Stimulated activated CD4-positive, alpha-beta T cell treated with anti-CD3 and anti-CD28 coated beads, Interleukin-1b, Interleukin-23, amount 100 ng/mL, for 48 hours (primary cell): ENCODE measurements at regions not wholly inside any gene's neighbourhood (a gene's known extent, or its start where the extent isn't known, plus 50 kb on each side); places are given as distances from the start of the nearest gene placed in this dataset.
A peak's percentile ranks its signal among the peaks of the same experiment; 100 is the strongest.

Source experiments
- DNase-seq: peaks from one replicate; pipeline ENCODE4 v3.0.0-alpha.2; 2020

DNA sequence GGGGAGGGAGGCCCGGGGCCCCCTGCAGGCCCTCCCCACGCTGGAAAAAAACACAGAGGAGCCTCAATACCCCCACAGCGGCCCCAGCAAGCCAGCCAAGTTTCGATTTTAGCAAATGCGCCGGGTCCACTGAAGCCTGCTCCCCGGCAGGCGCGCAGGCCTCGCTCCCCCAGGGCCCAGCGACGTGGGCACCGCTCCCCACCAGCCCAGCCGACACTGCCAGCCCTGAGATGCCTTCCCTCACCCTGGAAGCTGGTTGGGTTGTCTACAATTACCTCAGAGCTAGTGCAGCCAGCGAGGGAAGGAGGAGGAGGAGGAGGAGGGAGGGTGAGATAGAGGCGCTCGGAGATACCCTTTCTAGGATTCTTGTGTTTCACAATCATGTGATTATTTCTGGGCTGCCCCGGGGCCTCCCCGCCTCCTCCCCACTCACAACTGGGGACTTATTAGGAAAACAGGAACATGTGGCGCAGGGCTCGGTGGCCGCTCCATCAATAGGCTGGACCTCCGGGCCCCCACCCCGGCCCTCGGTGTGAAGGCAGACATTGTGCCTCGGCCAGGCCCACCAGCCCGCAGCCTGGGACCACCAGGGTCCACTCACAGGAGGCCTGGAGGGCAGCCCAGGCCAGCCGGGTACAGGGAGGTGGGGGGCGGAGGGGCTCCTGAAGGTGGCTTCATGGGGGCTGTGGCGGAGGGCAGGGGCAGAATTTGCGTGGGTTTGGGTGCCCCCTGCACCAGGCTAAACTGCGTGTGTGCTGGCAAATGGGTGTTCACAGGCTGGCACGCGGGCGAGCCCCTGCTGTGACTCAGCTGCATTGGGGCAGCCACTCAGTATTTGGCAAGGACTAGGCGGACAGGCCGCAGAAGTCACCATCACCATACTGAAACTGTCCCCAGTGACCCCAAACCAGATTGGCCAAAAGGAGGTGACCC, 109.9 kb downstream of the NCOR2 start:
- peak; percentile 47 for DNase-seq

DNA sequence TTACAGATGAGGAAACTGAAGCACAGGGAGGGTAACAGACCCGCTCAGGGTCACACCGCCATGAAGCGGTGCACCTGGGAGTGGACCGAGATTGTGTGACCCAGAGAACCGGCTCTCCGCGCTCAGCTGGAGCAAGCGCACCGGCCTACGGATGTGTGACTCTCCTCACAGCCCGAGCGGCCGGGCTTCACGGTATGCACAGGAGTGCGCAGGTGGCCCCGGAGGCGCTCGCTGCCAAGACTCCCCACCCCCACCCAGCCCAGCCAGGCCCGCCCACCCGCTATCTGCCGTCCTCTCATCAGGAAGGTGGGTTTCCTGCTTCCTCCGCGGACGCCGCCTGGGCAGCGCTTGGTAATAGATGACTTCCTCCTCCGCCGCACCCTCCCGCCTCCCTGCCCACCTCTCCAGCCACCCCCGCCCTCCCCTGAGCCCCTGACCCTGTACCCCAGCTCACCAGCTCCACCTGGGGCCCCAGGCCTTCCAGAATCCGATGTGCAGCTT, 110.7 kb downstream of the NCOR2 start:
- DNase-seq = no peak

- DNase-seq = no peak
These were observed 111.2 kb downstream of the NCOR2 start for GRCh38 chr12:124456133-124456651.

GRCh38 chr12:124455336-124455735, 112.1 kb downstream of the NCOR2 start:
- no peak for DNase-seq

GRCh38 chr12:124454735-124455134, 112.7 kb downstream of the NCOR2 start:
- DNase-seq = no peak

- DNase-seq = no peak
These were observed 113.1 kb downstream of the NCOR2 start for GRCh38 chr12:124454352-124454725.

- DNase-seq = peak; percentile 89
These were observed 113.7 kb downstream of the NCOR2 start for GRCh38 chr12:124453419-124454351.

- DNase-seq = no peak
These were observed 114.7 kb downstream of the NCOR2 start for GRCh38 chr12:124452576-124453331.

DNA sequence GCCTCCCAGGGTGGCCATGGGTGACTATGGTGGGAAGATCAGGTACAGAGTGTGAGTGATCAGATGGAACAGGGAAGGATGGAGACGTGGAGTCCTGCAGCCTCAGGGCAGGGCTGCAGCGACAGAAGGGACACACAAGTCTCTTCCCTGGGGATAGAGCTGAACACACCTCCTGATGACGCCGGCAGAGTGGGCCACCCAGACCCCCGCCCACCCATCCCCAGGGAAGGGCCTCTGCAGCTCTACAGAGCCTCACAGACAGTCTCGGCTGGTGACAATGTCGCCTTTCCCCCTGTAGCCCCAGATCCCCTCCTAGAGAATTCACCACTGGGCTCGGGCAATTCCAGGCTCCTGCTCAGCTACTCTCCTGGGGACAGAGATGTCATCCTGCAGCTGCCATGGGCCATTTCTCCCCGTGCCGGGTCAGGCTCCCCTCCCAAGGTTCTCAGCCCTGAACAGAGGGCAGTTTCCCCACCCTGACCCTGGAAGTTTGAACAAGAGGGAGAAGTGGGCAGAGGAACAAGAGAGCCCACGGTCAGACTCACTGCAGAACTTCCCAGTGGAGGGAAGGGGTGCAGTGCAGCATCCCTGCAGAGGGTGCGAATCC, 115.7 kb downstream of the NCOR2 start:
- no peak for DNase-seq

DNA sequence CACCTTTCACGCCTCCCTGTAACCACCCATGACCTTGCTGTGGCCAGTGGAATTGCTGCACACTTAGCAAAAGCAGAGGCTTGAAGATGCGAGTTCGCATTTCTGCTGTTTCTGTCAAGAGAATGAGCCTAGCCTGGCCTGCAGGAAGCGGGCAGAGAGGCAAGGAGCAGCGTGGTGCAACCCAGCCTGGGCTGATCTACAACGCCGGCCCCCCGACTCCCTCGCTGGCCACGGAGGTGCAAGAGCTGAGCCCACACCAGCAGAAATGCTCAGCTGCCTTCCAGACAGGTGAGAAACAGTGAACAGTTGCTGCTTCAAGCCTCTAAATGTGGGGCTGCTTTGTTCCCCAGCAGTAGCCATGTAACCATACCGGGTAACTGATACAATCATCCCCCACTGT, 116.4 kb downstream of the NCOR2 start:
- no peak for DNase-seq

DNA sequence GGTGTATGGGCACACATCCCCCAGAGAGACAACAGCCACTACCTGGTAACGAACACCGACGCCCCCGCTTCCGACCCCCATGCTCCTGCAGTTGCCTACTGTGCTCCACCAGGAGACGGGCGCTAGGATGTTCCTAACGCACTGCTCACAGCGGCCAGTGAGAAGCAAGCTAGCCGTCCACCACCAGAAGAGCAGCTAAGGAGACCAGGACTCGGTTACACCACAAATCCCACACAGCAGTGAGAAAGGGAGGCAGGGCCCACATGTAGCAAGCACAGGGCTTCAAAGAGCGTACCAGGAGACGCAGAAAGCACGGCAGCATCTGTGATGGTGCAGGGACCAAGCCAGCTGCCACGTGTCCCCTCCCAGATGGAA, 117.0 kb downstream of the NCOR2 start:
- no peak for DNase-seq

DNA sequence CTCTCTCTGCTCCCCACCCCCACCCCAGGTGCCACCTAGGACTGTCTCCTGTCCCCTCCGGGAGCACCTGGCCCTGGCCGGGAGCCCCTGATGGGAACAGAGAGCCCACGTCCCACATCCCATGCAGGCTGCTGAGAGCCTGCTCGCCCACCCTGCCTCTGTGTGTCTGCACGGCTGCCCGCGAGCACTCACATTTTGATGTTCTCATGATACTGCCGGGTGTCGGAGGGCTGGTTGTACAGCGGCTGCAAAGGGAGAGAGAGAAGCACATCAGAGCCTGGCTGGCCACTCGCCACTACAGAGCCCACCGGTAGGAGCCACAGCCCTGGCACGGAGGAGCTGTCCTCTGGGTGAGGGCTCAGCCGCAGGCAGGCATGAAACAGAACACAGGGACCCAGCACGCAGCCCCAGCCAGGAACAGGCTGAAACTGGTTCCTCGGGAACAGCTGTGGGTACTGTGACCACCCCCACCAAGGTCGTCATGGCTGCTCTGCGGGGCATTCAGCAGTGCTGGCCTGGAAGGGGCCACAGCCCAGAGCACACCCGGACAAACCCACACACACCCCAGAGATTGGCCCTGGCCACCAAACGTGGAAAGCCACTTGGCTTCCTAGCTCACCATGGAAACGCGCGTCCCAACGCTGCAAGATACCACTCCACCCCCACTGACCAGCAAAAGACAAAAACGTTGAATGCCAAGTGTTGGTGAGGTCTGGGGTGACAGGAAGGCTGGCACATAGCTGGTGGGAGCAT, 117.6 kb downstream of the NCOR2 start:
- DNase-seq = no peak

GRCh38 chr12:124448955-124449622, 118.3 kb downstream of the NCOR2 start:
- no peak for DNase-seq

DNA sequence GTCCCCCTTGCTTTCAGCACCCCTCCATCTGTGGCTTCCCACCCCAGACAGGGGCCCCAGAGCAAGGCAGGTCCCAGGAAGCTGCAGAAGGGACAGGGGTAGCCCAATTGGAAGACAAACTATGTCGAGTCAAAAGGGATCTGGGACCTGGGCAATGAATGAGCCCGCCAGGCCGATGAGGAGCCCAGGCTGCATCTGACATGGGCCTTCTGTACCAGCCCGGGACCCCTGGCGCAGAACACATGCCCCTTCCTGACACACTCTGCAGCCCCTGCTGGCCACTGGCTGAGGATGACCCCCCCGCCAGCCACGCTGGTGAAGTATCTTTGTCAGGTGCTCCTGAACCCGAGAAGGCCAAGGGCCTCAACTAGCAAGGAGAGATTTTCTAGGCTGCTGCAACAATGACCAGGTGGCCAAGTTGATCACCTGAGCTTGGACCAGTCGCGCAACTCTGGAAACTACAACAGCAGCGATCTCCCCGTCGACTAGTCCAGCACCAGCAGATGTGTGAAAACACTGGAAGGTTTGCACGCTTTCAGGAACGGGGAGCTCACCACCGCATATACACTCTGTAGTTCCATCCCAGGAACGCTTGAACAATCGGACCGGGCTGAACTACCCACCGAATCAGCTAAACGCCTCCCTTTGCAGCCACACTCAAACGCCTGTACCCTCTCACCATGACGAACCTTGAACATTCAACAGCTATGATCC, 119.0 kb downstream of the NCOR2 start:
- DNase-seq = no peak

GRCh38 chr12:124446364-124446763, 121.0 kb downstream of the NCOR2 start:
- DNase-seq = no peak

- DNase-seq = no peak
These were observed 121.6 kb downstream of the NCOR2 start for GRCh38 chr12:124445826-124446225.

GRCh38 chr12:124445121-124445718, 122.2 kb downstream of the NCOR2 start:
- DNase-seq = no peak

DNA sequence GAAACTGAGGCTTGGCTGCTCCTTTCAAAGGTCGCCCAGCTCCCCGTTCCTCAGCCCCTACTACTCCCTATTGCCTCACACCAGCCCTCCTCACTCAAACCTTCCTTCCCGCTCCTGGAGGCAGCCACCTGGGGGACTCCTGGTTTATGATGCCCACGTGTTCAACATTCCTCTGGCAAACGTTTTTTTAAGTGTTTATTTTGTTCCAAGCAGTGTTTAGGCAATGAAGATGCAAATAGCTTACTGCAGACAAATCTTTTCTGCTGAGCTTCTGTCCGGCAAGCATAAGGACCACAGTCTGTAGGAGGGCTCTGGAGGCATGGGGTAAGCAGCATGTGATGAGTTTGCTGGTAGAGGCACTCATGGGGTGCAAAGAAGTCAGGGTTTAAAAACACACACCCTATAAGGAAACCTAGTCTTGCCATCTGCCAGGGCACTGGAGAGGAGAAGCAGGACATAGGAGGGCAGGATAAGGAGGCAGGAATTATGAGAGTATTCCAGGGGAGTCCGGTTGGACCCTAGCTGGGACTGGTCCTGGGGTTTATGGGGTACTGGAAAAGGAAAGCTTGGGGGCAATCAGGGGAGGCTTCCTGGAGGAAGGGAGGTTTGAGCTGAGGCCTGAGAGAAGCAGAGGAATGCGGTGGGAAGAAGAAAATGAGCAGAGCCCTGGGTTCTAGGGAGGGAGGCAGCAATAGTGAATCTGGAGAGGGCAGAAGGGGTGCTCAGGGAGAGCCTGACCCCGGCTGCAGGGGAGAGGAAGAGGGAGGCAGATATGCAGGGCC, 123.3 kb downstream of the NCOR2 start:
- DNase-seq = no peak
